Activated B cell treated with CpG ODN at 0.5 μM for 24 hours (primary cell): ENCODE measurements at regions not wholly inside any gene's neighbourhood (a gene's known extent, or its start where the extent isn't known, plus 50 kb on each side); places are given as distances from the start of the nearest gene placed in this dataset.

Experiments
- ATAC-seq: fragments of 200-7000 bp; cut with Tn5 transposase; one replicate; pipeline ENCODE4 v1.10.0; 2021; ENCODE audit warnings: low read depth, mild to moderate bottlenecking, moderate library complexity
- CTCF ChIA-PET: fragments of 350-600 bp; sonication (Branson Sonifier 250); formaldehyde crosslinking; loops from one replicate; lab custom pipeline; 2021; ENCODE audit warnings: antibody characterized with exemption; lab: Charles Lee
- POLR2A ChIA-PET: fragments of 350-600 bp; sonication (Branson Sonifier 250); formaldehyde crosslinking; loops from one replicate; lab custom pipeline; 2021; ENCODE audit warnings: antibody characterized with exemption; lab: Charles Lee
- DNase-seq: peaks from one replicate; pipeline ENCODE4 v3.0.0; 2022
- H3K27ac Mint-ChIP-seq: one replicate; pipeline ENCODE4 v1.8.0; 2020; ENCODE audit warnings: mixed read lengths
- H3K27me3 Mint-ChIP-seq: one replicate; pipeline ENCODE4 v1.8.0; 2021; ENCODE audit warnings: mixed read lengths
- H3K36me3 Mint-ChIP-seq: one replicate; pipeline ENCODE4 v1.8.0; 2021; ENCODE audit warnings: low read depth, mixed read lengths
- H3K4me1 Mint-ChIP-seq: one replicate; pipeline ENCODE4 v1.8.0; 2021; ENCODE audit warnings: mixed read lengths
- H3K4me3 Mint-ChIP-seq: one replicate; pipeline ENCODE4 v1.8.0; 2020; ENCODE audit warnings: mild to moderate bottlenecking, mixed read lengths
- H3K9me3 Mint-ChIP-seq: one replicate; pipeline ENCODE4 v1.8.0; 2020; ENCODE audit warnings: mixed read lengths
- CTCF ChIP-seq: fragments of 200-600 bp; IDR thresholded peaks from one replicate; pipeline ENCODE4 v1.8.0; 2022; ENCODE audit warnings: antibody characterized with exemption, mild to moderate bottlenecking
- intact Hi-C: fragments of 100-400 bp; cut with micrococcal nuclease; formaldehyde crosslinking; loops from one replicate; pipeline ENCODE4 v1.15.1; 2024

- ATAC-seq, result no peak
These were observed 1606.1 kb upstream of the FLRT2 start for GRCh38 chr14:83923842-83924241.

GRCh38 chr14:83924259-83924658 is 1605.7 kb upstream of the FLRT2 start:
- Mint-ChIP-seq H3K36me3 (no peaks in the 10 kb centered on the region), H3K27me3 (no peaks in the 10 kb centered on the region), H3K27ac (no peak overlapping the region), H3K4me3 (no peak overlapping the region), H3K4me1 (no peaks in the 10 kb centered on the region), H3K9me3 (peaks cover 14% of the 10 kb centered on the region)
- ChIA-PET POLR2A (no interaction called here), CTCF (no interaction called here)
- no peak for TF ChIP-seq CTCF
- intact Hi-C loops, result no loop called here
- DNase-seq (no peak), ATAC-seq (no peak)

More at GRCh38 chr14:83923842-83924241, 1606.1 kb upstream of the FLRT2 start:
- no peaks in the 10 kb centered on the region for H3K4me1 Mint-ChIP-seq
- H3K27me3 Mint-ChIP-seq, result no peaks in the 10 kb centered on the region
- no peak for TF ChIP-seq CTCF
- CTCF ChIA-PET, result no interaction called here
- DNase-seq, result no peak
- peaks cover 12% of the 10 kb centered on the region for H3K9me3 Mint-ChIP-seq
- no peak overlapping the region for H3K4me3 Mint-ChIP-seq
- POLR2A ChIA-PET, result no interaction called here
- no peaks in the 10 kb centered on the region for H3K36me3 Mint-ChIP-seq
- no peak overlapping the region for H3K27ac Mint-ChIP-seq
- intact Hi-C loops, result no loop called here

- TF ChIP-seq CTCF, result no peak
- H3K27ac Mint-ChIP-seq, result no peak overlapping the region
- no peak for DNase-seq
- H3K36me3 Mint-ChIP-seq, result no peaks in the 10 kb centered on the region
- ChIA-PET CTCF (no interaction called here), POLR2A (no interaction called here)
- ATAC-seq, result no peak
- H3K9me3 Mint-ChIP-seq, result peaks cover 3% of the 10 kb centered on the region
- intact Hi-C loops, result no loop called here
- H3K4me3 Mint-ChIP-seq, result no peak overlapping the region
- no peaks in the 10 kb centered on the region for H3K4me1 Mint-ChIP-seq
- H3K27me3 Mint-ChIP-seq, result no peaks in the 10 kb centered on the region
These were observed 1589.7 kb upstream of the FLRT2 start for GRCh38 chr14:83940253-83940652.

- H3K4me3 Mint-ChIP-seq, result no peak overlapping the region
- ChIA-PET POLR2A (no interaction called here), CTCF (no interaction called here)
- DNase-seq (no peak), ATAC-seq (no peak)
- H3K27me3 Mint-ChIP-seq, result no peaks in the 10 kb centered on the region
- intact Hi-C loops, result no loop called here
- H3K9me3 Mint-ChIP-seq, result peaks cover 17% of the 10 kb centered on the region
- no peaks in the 10 kb centered on the region for H3K36me3 Mint-ChIP-seq
- no peaks in the 10 kb centered on the region for H3K4me1 Mint-ChIP-seq
- H3K27ac Mint-ChIP-seq, result no peak overlapping the region
- TF ChIP-seq CTCF, result no peak
These were observed 1571.6 kb upstream of the FLRT2 start for GRCh38 chr14:83958359-83958758.

- POLR2A ChIA-PET, result no interaction called here
These were observed 1569.0 kb upstream of the FLRT2 start for GRCh38 chr14:83960832-83961512.

More at GRCh38 chr14:83960832-83961512, 1569.0 kb upstream of the FLRT2 start:
- TF ChIP-seq CTCF, result no peak
- ATAC-seq (no peak), DNase-seq (no peak)
- Mint-ChIP-seq H3K4me3 (no peak overlapping the region), H3K4me1 (no peaks in the 10 kb centered on the region), H3K36me3 (no peaks in the 10 kb centered on the region), H3K27ac (no peak overlapping the region), H3K27me3 (no peaks in the 10 kb centered on the region), H3K9me3 (peaks cover 23% of the 10 kb centered on the region)
- CTCF ChIA-PET, result no interaction called here
- intact Hi-C loops, result no loop called here
